ENCODE measurements at regions not wholly inside any gene's neighbourhood (a gene's known extent, or its start where the extent isn't known, plus 50 kb on each side); places are given as distances from the start of the nearest gene placed in this dataset.

GRCh38 chr13:37339386-37339735 lies 233.9 kb upstream of the CSNK1A1L start:
- no peaks in the 10 kb centered on the region for H3K36me3 ChIP-seq (replicated peaks in 1 of 2; ENCODE audit: control insufficient read depth in 1 of 2, insufficient read depth in 2 of 2, low read length in 2 of 2)
- no peak overlapping the region for H3K4me2 ChIP-seq (ENCODE audit: low read depth, low read length)
- DNase-seq (ENCODE audit: low spot score) = no peak
- no peaks in the 10 kb centered on the region for H3K9me3 ChIP-seq (ENCODE audit: low read length)
- no peaks in the 10 kb centered on the region for H3K27me3 ChIP-seq (ENCODE audit: control insufficient read depth in 1 of 2, insufficient read depth in 2 of 2, low read length in 2 of 2)
- no peaks in the 10 kb centered on the region for H3K79me2 ChIP-seq (ENCODE audit: insufficient read depth, low read length)
- in situ Hi-C loops (cut with HindIII; ENCODE audit: extremely low pct_ligation_motif_present, low pct_unique_long_range_greater_than_20kb) = no loop called here
- ATAC-seq = no peak
- CTCF ChIA-PET (ENCODE audit: low intra/inter-chr PET ratio, low total read pairs) = no interaction called here
- H3K4me3 ChIP-seq (replicated peaks in 1 of 3; ENCODE audit: insufficient read depth in 1 of 3, low read depth in 2 of 3, low read length in 3 of 3) = no peak overlapping the region
- no TSS peak for BruUV-seq (replicated peaks)
- H3K27ac ChIP-seq (ENCODE audit: extremely low read length, insufficient read depth, low read length) = no peak overlapping the region
- POLR2A ChIA-PET = no interaction called here
- WGBS (ENCODE audit: low lambda C conversion rate) = 32% methylated on average over 2 of the region's 2 CpGs
- TF ChIP-seq HNF4G (IDR thresholded peaks at IDR 0.05; ENCODE audit: borderline replicate concordance, low read depth, low read length) = no peak
- no peak for TF ChIP-seq HNF4G (CRISPR knock-in tag; IDR thresholded peaks at IDR 0.05; ENCODE audit: borderline replicate concordance, low read depth)
- no peak for TF ChIP-seq MLLT10 (CRISPR knock-in tag; IDR thresholded peaks at IDR 0.05)
- no peak for TF ChIP-seq ZNF776 (CRISPR knock-in tag; IDR thresholded peaks at IDR 0.05)
- no peak for TF ChIP-seq GLI4 (CRISPR knock-in tag; IDR thresholded peaks at IDR 0.05; ENCODE audit: borderline replicate concordance)
- TF ChIP-seq, protein P1, sequence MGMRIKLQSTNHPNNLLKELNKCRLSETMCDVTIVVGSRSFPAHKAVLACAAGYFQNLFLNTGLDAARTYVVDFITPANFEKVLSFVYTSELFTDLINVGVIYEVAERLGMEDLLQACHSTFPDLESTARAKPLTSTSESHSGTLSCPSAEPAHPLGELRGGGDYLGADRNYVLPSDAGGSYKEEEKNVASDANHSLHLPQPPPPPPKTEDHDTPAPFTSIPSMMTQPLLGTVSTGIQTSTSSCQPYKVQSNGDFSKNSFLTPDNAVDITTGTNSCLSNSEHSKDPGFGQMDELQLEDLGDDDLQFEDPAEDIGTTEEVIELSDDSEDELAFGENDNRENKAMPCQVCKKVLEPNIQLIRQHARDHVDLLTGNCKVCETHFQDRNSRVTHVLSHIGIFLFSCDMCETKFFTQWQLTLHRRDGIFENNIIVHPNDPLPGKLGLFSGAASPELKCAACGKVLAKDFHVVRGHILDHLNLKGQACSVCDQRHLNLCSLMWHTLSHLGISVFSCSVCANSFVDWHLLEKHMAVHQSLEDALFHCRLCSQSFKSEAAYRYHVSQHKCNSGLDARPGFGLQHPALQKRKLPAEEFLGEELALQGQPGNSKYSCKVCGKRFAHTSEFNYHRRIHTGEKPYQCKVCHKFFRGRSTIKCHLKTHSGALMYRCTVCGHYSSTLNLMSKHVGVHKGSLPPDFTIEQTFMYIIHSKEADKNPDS (CRISPR knock-in tag; IDR thresholded peaks at IDR 0.05) = no peak
- no peak for TF ChIP-seq TEAD3 (CRISPR knock-in tag; optimal IDR thresholded peaks at IDR 0.05; ENCODE audit: borderline replicate concordance)
- TF ChIP-seq ELF4 (CRISPR knock-in tag; IDR thresholded peaks at IDR 0.05; ENCODE audit: borderline replicate concordance) = no peak
- no peak for TF ChIP-seq THYN1 (CRISPR knock-in tag; IDR thresholded peaks at IDR 0.05; ENCODE audit: borderline replicate concordance, low read depth)
- TF ChIP-seq, protein P2, sequence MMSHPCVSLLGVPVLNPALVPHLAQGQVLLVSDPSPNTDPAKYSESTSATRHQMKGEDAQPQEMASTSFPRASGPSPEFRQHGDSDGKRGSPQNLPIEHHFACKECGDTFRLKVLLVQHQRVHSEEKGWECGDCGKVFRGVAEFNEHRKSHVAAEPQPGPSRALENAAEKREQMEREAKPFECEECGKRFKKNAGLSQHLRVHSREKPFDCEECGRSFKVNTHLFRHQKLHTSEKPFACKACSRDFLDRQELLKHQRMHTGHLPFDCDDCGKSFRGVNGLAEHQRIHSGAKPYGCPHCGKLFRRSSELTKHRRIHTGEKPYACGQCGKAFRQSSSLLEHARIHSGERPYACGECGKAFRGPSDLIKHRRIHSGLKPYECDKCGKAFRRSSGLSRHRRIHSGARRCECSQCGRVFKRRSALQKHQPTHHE (CRISPR knock-in tag; IDR thresholded peaks at IDR 0.05; ENCODE audit: borderline replicate concordance) = no peak
- no peak for TF ChIP-seq ZNF607 (CRISPR knock-in tag; IDR thresholded peaks at IDR 0.05; ENCODE audit: borderline replicate concordance)
- no peak for TF ChIP-seq JARID2 (CRISPR knock-in tag; IDR thresholded peaks at IDR 0.05; ENCODE audit: insufficient replicate concordance)
- no peak for TF ChIP-seq NFE2 (CRISPR knock-in tag; IDR thresholded peaks at IDR 0.05)
- no peak for TF ChIP-seq ZNF282 (IDR thresholded peaks at IDR 0.05; ENCODE audit: partially characterized antibody)
- no peak for TF ChIP-seq KLF9 (CRISPR knock-in tag; IDR thresholded peaks at IDR 0.05; ENCODE audit: low read depth)
- no peak for TF ChIP-seq ZMAT3 (CRISPR knock-in tag; conservative IDR thresholded peaks at IDR 0.05)
- TF ChIP-seq NRL (CRISPR knock-in tag; IDR thresholded peaks at IDR 0.05; ENCODE audit: borderline replicate concordance) = no peak
- TF ChIP-seq, protein P3, sequence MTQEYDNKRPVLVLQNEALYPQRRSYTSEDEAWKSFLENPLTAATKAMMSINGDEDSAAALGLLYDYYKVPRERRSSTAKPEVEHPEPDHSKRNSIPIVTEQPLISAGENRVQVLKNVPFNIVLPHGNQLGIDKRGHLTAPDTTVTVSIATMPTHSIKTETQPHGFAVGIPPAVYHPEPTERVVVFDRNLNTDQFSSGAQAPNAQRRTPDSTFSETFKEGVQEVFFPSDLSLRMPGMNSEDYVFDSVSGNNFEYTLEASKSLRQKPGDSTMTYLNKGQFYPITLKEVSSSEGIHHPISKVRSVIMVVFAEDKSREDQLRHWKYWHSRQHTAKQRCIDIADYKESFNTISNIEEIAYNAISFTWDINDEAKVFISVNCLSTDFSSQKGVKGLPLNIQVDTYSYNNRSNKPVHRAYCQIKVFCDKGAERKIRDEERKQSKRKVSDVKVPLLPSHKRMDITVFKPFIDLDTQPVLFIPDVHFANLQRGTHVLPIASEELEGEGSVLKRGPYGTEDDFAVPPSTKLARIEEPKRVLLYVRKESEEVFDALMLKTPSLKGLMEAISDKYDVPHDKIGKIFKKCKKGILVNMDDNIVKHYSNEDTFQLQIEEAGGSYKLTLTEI (CRISPR knock-in tag; conservative IDR thresholded peaks at IDR 0.05) = no peak
- intact Hi-C loops (cut with micrococcal nuclease; ENCODE audit: unreplicated experiment) = no loop called here
- no peak overlapping the region for H3K9ac ChIP-seq (ENCODE audit: insufficient read depth, low read depth, low read length)
- no peak overlapping the region for H2AFZ ChIP-seq (ENCODE audit: low read length)
- H4K20me1 ChIP-seq (ENCODE audit: insufficient read depth, low read length) = no peaks in the 10 kb centered on the region
- no peak for FAIRE-seq
- no peaks in the 10 kb centered on the region for H3K4me1 ChIP-seq (ENCODE audit: insufficient read depth, low read length)

Data from HepG2 (cell line).